SK-N-SH treated with all-trans-retinoic acid at 6 μM for 48 hours (cell line): ENCODE measurements at regions not wholly inside any gene's neighbourhood (a gene's known extent, or its start where the extent isn't known, plus 50 kb on each side); places are given as distances from the start of the nearest gene placed in this dataset.

ENCODE experiments used
- ATAC-seq: fragments of 200-7000 bp; cut with Tn5 transposase; 3 replicates; pipeline ENCODE4 v1.9.1; 2020; ENCODE audit warnings: mild to moderate bottlenecking, moderate library complexity
- ARNTL ChIP-seq: fragments of 450-650 bp; formaldehyde crosslinking; IDR thresholded peaks from 2 replicates; pipeline ENCODE4 v1.5.0; 2020; ENCODE audit warnings: low read depth, mild to moderate bottlenecking, moderate library complexity, borderline replicate concordance
- BACH2 ChIP-seq: fragments of 250-450 bp; sonication (Bioruptor Pico); IDR thresholded peaks from 2 replicates; pipeline ENCODE4 v1.9.0; 2021; ENCODE audit warnings: mild to moderate bottlenecking, borderline replicate concordance
- CSDC2 ChIP-seq: fragments of 250-450 bp; sonication (Bioruptor Pico); IDR thresholded peaks from 2 replicates; pipeline ENCODE4 v1.5.0; 2020; ENCODE audit warnings: mild to moderate bottlenecking, moderate library complexity
- ESRRG ChIP-seq: fragments of 250-450 bp; sonication (Bioruptor Pico); IDR thresholded peaks from 2 replicates; pipeline ENCODE4 v1.6.1; 2021; ENCODE audit warnings: mild to moderate bottlenecking
- ISL1 ChIP-seq: fragments of 250-450 bp; sonication (Bioruptor Pico); IDR thresholded peaks from 2 replicates; pipeline ENCODE4 v2.1.2; 2022; ENCODE audit warnings: mild to moderate bottlenecking, moderate library complexity
- OSR1 ChIP-seq: fragments of 250-450 bp; sonication (Bioruptor Pico); IDR thresholded peaks from 2 replicates; pipeline ENCODE4 v1.8.0; 2022; ENCODE audit warnings: moderate library complexity, mild to moderate bottlenecking, inconsistent platforms
- RARB ChIP-seq: fragments of 250-450 bp; sonication (Bioruptor Pico); IDR thresholded peaks from 2 replicates; pipeline ENCODE4 v1.8.0; 2021; ENCODE audit warnings: mild to moderate bottlenecking, moderate library complexity
- SNAI2 ChIP-seq: fragments of 250-450 bp; sonication (Bioruptor Pico); IDR thresholded peaks from 2 replicates; pipeline ENCODE4 v1.5.0; 2020; ENCODE audit warnings: mild to moderate bottlenecking, moderate library complexity
- TCF4 ChIP-seq: fragments of 250-450 bp; sonication (Bioruptor Pico); IDR thresholded peaks from 2 replicates; pipeline ENCODE4 v1.8.0; 2021; ENCODE audit warnings: mild to moderate bottlenecking, moderate library complexity, borderline replicate concordance
- TOX ChIP-seq: fragments of 250-450 bp; sonication (Bioruptor Pico); IDR thresholded peaks from 2 replicates; pipeline ENCODE4 v1.8.0; 2021; ENCODE audit warnings: mild to moderate bottlenecking, moderate library complexity, borderline replicate concordance
- ZC3H10 ChIP-seq: fragments of 250-450 bp; sonication (Bioruptor Pico); IDR thresholded peaks from 2 replicates; pipeline ENCODE4 v1.5.1; 2021; ENCODE audit warnings: mild to moderate bottlenecking, moderate library complexity
- ZFP3 ChIP-seq: fragments of 250-450 bp; sonication (Bioruptor Pico); IDR thresholded peaks from 2 replicates; pipeline ENCODE4 v1.5.0; 2020; ENCODE audit warnings: mild to moderate bottlenecking, moderate library complexity
- ZFP30 ChIP-seq: fragments of 450-650 bp; formaldehyde crosslinking; IDR thresholded peaks from 2 replicates; pipeline ENCODE4 v1.5.0; 2022; ENCODE audit warnings: mild to moderate bottlenecking, moderate library complexity
- ZNF565 ChIP-seq: fragments of 450-650 bp; formaldehyde crosslinking; conservative IDR thresholded peaks from 2 replicates; pipeline ENCODE4 v1.5.0; 2020; ENCODE audit warnings: low read depth, mild to moderate bottlenecking, moderate library complexity
- ZNF70 ChIP-seq: fragments of 450-650 bp; formaldehyde crosslinking; IDR thresholded peaks from 2 replicates; pipeline ENCODE4 v1.5.0; 2020; ENCODE audit warnings: mild to moderate bottlenecking, moderate library complexity
- TF ChIP-seq, protein P1 (sequence below): fragments of 250-450 bp; sonication (Bioruptor Pico); IDR thresholded peaks from 2 replicates; pipeline ENCODE4 v1.8.0; 2020; ENCODE audit warnings: mild to moderate bottlenecking, moderate library complexity, borderline replicate concordance
- TF ChIP-seq, protein P2 (sequence below): fragments of 250-450 bp; sonication (Bioruptor Pico); IDR thresholded peaks from 2 replicates; pipeline ENCODE4 v1.5.1; 2020; ENCODE audit warnings: low read depth, mild to moderate bottlenecking, moderate library complexity
- TF ChIP-seq, protein P3 (sequence below): fragments of 250-450 bp; sonication (Bioruptor Pico); IDR thresholded peaks from 2 replicates; pipeline ENCODE4 v1.5.1; 2021; ENCODE audit warnings: mild to moderate bottlenecking, moderate library complexity

DNA sequence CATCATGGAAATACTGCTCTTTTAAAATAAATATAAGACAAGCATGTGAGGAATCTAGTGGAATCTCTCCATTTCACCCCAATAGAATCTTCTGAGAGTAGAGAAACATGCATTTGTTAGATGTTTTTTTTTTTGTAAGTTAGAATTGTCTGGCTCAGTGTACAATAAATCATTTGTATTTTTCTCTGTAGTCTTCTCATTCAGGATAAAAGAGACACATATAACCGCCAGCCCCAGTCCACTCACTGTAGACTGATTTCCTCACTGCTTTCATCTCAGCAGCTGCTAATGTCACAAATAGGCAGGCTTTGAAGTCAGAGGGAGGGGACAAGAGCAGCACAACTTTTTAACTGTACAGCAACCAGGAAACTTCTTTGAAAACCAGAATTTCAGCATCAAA lies 140.2 kb upstream of the RBMS3 start:
- TF ChIP-seq ZFP3 (CRISPR knock-in tag): no peak
- TF ChIP-seq ARNTL: no peak

DNA sequence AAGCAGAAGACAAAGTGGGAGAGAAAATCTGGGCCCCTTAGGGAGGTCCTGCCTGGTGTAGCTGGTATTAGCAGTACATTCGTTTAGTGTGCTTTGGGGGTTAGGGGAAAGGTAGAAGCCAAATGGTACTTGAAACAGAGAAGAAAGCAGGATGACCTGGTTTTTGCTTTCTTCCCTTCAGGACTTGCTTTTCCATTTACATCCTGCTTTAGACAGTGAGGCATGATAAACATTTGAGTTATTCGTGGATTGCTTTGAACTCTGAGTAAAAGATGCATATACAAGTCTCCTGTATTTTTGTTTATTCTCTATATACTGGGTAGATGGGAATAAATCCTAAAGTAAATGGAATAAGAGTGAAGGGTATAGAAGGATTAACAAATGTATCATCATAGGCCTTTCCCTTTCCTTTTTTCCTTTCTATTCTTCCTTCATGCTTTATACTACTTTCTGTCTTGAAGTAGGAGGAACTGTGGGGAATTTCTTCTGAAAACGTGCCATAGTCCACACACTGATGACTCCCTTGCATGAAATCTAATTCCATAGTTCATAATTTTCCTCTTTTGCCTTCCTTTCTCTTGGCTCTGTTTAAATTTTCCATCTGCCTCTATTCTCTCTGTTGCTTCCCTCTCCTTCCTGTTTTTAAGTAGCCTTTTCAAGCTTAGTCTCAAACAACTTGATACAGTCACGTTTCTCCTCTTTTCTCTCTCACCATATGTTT lies 139.5 kb upstream of the RBMS3 start:
- ATAC-seq: peak; percentile 14; the same call in 2 of the 3 replicates
- TF ChIP-seq OSR1 (no peak), CSDC2 (no peak), ZC3H10 (CRISPR knock-in tag) (no peak), ZNF70 (CRISPR knock-in tag) (no peak), ZNF565 (CRISPR knock-in tag) (no peak)
- TF ChIP-seq, protein P1, sequence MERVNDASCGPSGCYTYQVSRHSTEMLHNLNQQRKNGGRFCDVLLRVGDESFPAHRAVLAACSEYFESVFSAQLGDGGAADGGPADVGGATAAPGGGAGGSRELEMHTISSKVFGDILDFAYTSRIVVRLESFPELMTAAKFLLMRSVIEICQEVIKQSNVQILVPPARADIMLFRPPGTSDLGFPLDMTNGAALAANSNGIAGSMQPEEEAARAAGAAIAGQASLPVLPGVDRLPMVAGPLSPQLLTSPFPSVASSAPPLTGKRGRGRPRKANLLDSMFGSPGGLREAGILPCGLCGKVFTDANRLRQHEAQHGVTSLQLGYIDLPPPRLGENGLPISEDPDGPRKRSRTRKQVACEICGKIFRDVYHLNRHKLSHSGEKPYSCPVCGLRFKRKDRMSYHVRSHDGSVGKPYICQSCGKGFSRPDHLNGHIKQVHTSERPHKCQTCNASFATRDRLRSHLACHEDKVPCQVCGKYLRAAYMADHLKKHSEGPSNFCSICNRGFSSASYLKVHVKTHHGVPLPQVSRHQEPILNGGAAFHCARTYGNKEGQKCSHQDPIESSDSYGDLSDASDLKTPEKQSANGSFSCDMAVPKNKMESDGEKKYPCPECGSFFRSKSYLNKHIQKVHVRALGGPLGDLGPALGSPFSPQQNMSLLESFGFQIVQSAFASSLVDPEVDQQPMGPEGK (CRISPR knock-in tag): no peak

More for the DNA sequence above, 140.2 kb upstream of the RBMS3 start:
- ATAC-seq: peak; percentile 43

DNA sequence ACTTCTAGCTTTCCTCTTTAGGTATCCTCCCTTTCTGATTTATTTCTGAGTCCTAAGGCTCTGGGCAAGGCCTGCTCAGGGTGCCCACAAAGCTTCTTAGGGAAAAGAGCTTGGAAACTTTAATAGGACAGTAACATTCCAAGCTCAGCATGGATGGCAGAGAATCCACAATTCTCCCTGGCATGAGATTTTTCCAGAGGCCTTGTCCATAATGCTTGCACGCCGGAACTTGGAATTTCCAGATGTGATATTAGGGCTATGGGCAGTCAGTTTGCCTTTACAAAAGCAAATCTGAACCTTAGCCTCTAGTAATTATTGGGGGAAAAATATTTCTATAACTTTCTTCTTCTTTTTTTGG lies 139.0 kb upstream of the RBMS3 start:
- no peak for ATAC-seq
- no peak for TF ChIP-seq RARB
- no peak for TF ChIP-seq ARNTL
- TF ChIP-seq ISL1 (CRISPR knock-in tag): no peak
- TF ChIP-seq, protein P2, sequence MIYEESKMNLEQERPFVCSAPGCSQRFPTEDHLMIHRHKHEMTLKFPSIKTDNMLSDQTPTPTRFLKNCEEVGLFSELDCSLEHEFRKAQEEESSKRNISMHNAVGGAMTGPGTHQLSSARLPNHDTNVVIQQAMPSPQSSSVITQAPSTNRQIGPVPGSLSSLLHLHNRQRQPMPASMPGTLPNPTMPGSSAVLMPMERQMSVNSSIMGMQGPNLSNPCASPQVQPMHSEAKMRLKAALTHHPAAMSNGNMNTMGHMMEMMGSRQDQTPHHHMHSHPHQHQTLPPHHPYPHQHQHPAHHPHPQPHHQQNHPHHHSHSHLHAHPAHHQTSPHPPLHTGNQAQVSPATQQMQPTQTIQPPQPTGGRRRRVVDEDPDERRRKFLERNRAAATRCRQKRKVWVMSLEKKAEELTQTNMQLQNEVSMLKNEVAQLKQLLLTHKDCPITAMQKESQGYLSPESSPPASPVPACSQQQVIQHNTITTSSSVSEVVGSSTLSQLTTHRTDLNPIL: no peak
- TF ChIP-seq, protein P3, sequence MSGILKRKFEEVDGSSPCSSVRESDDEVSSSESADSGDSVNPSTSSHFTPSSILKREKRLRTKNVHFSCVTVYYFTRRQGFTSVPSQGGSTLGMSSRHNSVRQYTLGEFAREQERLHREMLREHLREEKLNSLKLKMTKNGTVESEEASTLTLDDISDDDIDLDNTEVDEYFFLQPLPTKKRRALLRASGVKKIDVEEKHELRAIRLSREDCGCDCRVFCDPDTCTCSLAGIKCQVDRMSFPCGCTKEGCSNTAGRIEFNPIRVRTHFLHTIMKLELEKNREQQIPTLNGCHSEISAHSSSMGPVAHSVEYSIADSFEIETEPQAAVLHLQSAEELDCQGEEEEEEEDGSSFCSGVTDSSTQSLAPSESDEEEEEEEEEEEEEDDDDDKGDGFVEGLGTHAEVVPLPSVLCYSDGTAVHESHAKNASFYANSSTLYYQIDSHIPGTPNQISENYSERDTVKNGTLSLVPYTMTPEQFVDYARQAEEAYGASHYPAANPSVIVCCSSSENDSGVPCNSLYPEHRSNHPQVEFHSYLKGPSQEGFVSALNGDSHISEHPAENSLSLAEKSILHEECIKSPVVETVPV (CRISPR knock-in tag): no peak
- TF ChIP-seq, protein P1 (CRISPR knock-in tag): no peak
- TF ChIP-seq TOX (CRISPR knock-in tag): no peak
- TF ChIP-seq BACH2: no peak
- TF ChIP-seq ZFP30 (CRISPR knock-in tag): no peak

DNA sequence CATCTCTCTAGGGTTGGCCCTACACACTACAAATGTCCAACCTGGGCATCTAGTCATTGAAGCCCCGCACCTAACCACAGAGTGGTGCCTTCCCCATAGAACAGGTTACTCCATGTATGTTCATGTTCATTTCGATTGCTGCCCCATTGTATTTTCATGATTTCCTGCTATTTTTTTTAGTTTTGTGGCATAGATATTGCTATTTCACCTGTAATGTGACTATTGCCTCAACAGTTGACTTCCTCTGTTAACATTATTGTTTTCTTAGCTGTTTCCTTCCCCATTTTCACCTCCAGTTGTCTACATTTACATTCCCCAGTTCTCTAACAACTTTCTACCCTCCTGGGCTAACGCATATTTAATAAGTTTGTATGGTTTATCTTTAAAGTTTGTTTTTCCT lies 137.7 kb upstream of the RBMS3 start:
- TF ChIP-seq, protein P1 (CRISPR knock-in tag): no peak
- TF ChIP-seq TCF4 (no peak), TOX (CRISPR knock-in tag) (no peak), ESRRG (CRISPR knock-in tag) (no peak), SNAI2 (CRISPR knock-in tag) (no peak), ARNTL (no peak)
- TF ChIP-seq, protein P2: no peak
- no peak for ATAC-seq
